ENCODE measurements at regions not wholly inside any gene's neighbourhood (a gene's known extent, or its start where the extent isn't known, plus 50 kb on each side); places are given as distances from the start of the nearest gene placed in this dataset.

DNA sequence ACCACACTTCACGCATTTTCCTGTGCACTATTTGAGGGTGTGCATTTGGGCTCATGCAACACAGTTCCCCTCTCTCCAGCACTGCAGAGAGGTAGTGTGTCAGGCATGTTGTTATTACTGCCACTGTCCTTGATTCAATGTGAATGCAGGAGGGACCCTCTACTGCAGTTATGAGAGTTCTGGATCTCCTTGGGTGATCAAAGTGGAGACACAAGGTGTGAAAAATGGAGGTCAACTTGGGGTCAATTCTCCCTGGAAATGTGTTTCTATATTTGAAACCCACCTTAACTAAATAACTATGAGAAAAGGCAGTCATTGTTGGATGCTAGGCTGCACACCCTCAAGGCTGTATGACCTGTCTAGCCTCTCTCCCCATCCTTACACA is 73.9 kb upstream of the FAM171A1 start (continued):
- TF ChIP-seq AR (CRISPR knock-in tag; IDR thresholded peaks at IDR 0.05) (no peak), SP1 (CRISPR knock-in tag; conservative IDR thresholded peaks at IDR 0.05) (no peak), RORB (CRISPR knock-in tag; IDR thresholded peaks at IDR 0.05) (no peak), SMAD3 (CRISPR knock-in tag; IDR thresholded peaks at IDR 0.05; ENCODE audit: borderline replicate concordance) (no peak), STAT6 (CRISPR knock-in tag; conservative IDR thresholded peaks at IDR 0.05; ENCODE audit: low read depth) (no peak), ZNF232 (CRISPR knock-in tag; IDR thresholded peaks at IDR 0.05) (no peak), TCF7 (CRISPR knock-in tag; IDR thresholded peaks at IDR 0.05; ENCODE audit: low read depth) (no peak), CDX4 (CRISPR knock-in tag; IDR thresholded peaks at IDR 0.05; ENCODE audit: borderline replicate concordance) (no peak)
- TF ChIP-seq, protein P1, sequence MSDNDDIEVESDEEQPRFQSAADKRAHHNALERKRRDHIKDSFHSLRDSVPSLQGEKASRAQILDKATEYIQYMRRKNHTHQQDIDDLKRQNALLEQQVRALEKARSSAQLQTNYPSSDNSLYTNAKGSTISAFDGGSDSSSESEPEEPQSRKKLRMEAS (CRISPR knock-in tag; IDR thresholded peaks at IDR 0.05): no peak
- TF ChIP-seq, protein P2, sequence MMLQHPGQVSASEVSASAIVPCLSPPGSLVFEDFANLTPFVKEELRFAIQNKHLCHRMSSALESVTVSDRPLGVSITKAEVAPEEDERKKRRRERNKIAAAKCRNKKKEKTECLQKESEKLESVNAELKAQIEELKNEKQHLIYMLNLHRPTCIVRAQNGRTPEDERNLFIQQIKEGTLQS (CRISPR knock-in tag; conservative IDR thresholded peaks at IDR 0.05): no peak

DNA sequence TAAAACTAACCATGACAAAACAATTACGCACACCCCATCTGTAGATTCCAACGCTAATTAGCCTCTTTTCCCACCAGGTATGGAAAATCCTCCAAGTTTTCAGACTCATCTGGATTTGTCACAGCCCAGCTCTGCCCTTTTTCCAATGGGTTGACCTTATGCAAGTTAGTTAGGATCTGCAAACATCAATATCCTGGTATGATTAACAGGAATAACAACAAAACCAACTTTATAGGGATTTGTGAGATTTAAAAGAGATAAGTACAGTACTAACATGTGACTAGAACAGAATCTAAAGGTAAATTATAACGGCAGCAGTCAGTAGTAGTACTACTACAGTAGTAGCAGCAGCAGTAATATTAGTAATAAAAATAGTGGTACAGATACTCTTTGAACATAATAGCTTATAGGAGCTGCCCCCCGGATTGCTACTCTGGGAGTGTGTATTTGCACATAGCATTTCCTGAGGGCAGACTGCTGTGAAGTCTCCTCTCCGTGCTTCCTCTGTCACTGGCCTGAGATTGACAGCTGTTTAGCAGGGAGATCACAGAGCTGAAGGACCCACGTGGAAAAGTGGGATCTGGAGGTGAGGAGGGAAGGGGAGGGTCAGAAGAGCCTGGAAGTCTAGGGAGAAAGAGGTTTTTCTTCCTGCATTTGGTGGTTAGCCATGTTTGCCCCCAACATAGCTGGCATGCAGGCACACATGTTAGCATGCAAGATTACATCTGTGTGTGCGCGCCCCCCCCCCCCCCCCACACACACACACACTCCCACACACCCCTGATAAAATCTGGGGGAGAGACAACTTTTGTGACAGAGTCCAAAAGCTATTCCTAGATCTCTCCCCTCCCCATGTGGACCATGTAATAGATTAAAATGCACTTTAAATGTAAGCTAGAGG is 73.3 kb upstream of the FAM171A1 start:
- ChIA-PET POLR2A (no interaction called here), CTCF (interaction anchor here (1.0 to 1.6 kb wide), 3 partner anchors 9 to 275 kb away, joined by 3 to 5 read pairs (median 4); partner anchors contain the start of gene ITGA8)
- no peaks in the 10 kb centered on the region for H3K9me3 Mint-ChIP-seq
- H3K27me3 Mint-ChIP-seq (ENCODE audit: low read depth): no peaks in the 10 kb centered on the region
- no peak overlapping the region for H3K4me3 Mint-ChIP-seq
- DNase-seq (ENCODE audit: low spot score) (no peak), ATAC-seq (no peak)
- no peaks in the 10 kb centered on the region for H3K36me3 Mint-ChIP-seq
- peaks cover 11% of the 10 kb centered on the region for H3K4me1 Mint-ChIP-seq
- no peak overlapping the region for H3K27ac Mint-ChIP-seq
- TF ChIP-seq EMX1 (CRISPR knock-in tag; IDR thresholded peaks at IDR 0.05): no peak
- TF ChIP-seq, protein P2 (CRISPR knock-in tag; conservative IDR thresholded peaks at IDR 0.05): no peak
- TF ChIP-seq PRRX2 (CRISPR knock-in tag; IDR thresholded peaks at IDR 0.05): no peak
- no peak for TF ChIP-seq NFATC4 (CRISPR knock-in tag; IDR thresholded peaks at IDR 0.05)
- no peak for TF ChIP-seq ATF1 (CRISPR knock-in tag; IDR thresholded peaks at IDR 0.05)
- no peak for TF ChIP-seq ZNF263 (CRISPR knock-in tag; IDR thresholded peaks at IDR 0.05; ENCODE audit: low read depth)
- TF ChIP-seq, protein P3, sequence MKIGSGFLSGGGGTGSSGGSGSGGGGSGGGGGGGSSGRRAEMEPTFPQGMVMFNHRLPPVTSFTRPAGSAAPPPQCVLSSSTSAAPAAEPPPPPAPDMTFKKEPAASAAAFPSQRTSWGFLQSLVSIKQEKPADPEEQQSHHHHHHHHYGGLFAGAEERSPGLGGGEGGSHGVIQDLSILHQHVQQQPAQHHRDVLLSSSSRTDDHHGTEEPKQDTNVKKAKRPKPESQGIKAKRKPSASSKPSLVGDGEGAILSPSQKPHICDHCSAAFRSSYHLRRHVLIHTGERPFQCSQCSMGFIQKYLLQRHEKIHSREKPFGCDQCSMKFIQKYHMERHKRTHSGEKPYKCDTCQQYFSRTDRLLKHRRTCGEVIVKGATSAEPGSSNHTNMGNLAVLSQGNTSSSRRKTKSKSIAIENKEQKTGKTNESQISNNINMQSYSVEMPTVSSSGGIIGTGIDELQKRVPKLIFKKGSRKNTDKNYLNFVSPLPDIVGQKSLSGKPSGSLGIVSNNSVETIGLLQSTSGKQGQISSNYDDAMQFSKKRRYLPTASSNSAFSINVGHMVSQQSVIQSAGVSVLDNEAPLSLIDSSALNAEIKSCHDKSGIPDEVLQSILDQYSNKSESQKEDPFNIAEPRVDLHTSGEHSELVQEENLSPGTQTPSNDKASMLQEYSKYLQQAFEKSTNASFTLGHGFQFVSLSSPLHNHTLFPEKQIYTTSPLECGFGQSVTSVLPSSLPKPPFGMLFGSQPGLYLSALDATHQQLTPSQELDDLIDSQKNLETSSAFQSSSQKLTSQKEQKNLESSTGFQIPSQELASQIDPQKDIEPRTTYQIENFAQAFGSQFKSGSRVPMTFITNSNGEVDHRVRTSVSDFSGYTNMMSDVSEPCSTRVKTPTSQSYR (CRISPR knock-in tag; IDR thresholded peaks at IDR 0.05): no peak
- TF ChIP-seq JUN (CRISPR knock-in tag; IDR thresholded peaks at IDR 0.05): no peak
- TF ChIP-seq SP1 (CRISPR knock-in tag; conservative IDR thresholded peaks at IDR 0.05): no peak
- no peak for TF ChIP-seq ETV6 (CRISPR knock-in tag; IDR thresholded peaks at IDR 0.05)
- TF ChIP-seq, protein P4, sequence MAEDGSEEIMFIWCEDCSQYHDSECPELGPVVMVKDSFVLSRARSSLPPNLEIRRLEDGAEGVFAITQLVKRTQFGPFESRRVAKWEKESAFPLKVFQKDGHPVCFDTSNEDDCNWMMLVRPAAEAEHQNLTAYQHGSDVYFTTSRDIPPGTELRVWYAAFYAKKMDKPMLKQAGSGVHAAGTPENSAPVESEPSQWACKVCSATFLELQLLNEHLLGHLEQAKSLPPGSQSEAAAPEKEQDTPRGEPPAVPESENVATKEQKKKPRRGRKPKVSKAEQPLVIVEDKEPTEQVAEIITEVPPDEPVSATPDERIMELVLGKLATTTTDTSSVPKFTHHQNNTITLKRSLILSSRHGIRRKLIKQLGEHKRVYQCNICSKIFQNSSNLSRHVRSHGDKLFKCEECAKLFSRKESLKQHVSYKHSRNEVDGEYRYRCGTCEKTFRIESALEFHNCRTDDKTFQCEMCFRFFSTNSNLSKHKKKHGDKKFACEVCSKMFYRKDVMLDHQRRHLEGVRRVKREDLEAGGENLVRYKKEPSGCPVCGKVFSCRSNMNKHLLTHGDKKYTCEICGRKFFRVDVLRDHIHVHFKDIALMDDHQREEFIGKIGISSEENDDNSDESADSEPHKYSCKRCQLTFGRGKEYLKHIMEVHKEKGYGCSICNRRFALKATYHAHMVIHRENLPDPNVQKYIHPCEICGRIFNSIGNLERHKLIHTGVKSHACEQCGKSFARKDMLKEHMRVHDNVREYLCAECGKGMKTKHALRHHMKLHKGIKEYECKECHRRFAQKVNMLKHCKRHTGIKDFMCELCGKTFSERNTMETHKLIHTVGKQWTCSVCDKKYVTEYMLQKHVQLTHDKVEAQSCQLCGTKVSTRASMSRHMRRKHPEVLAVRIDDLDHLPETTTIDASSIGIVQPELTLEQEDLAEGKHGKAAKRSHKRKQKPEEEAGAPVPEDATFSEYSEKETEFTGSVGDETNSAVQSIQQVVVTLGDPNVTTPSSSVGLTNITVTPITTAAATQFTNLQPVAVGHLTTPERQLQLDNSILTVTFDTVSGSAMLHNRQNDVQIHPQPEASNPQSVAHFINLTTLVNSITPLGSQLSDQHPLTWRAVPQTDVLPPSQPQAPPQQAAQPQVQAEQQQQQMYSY (CRISPR knock-in tag; IDR thresholded peaks at IDR 0.05): no peak
- no peak for TF ChIP-seq ESRRA (CRISPR knock-in tag; IDR thresholded peaks at IDR 0.05; ENCODE audit: borderline replicate concordance)
- TF ChIP-seq GRHL2 (CRISPR knock-in tag; IDR thresholded peaks at IDR 0.05; ENCODE audit: insufficient replicate concordance, severe bottlenecking): no peak
- no peak for TF ChIP-seq FOXJ3 (CRISPR knock-in tag; IDR thresholded peaks at IDR 0.05; ENCODE audit: borderline replicate concordance)
